GM23248 (cell line): ENCODE measurements at regions not wholly inside any gene's neighbourhood (a gene's known extent, or its start where the extent isn't known, plus 50 kb on each side); places are given as distances from the start of the nearest gene placed in this dataset.
A peak's percentile ranks its signal among the peaks of the same experiment; 100 is the strongest.

Experiments used
- DNase-seq: peaks from one replicate; pipeline ENCODE4 v3.0.0-alpha.2; 2015
- H2AFZ ChIP-seq: fragments of 200-600 bp; sonication (generic); 2 replicates; pipeline ENCODE4 v1.6.1; 2016; ENCODE audit warnings: antibody characterized with exemption
- H3F3A ChIP-seq: fragments of 200-600 bp; sonication (generic); 2 replicates; pipeline ENCODE4 v1.6.1; 2016; ENCODE audit warnings: mild to moderate bottlenecking, antibody characterized with exemption, mixed run types; ENCODE audit not compliant: insufficient read depth
- H3K27ac ChIP-seq: fragments of 200-600 bp; sonication (generic); 2 replicates; pipeline ENCODE4 v1.5.1; 2016; ENCODE audit warnings: mild to moderate bottlenecking
- H3K27me3 ChIP-seq: fragments of 200-600 bp; sonication (generic); replicated peaks from 2 replicates; pipeline ENCODE4 v1.6.1; 2016; ENCODE audit warnings: mild to moderate bottlenecking; ENCODE audit not compliant: insufficient read depth
- H3K36me3 ChIP-seq: fragments of 200-600 bp; sonication (generic); 2 replicates; pipeline ENCODE4 v1.6.1; 2016; ENCODE audit warnings: low read depth, mild to moderate bottlenecking
- H3K4me1 ChIP-seq: fragments of 200-600 bp; sonication (generic); 2 replicates; pipeline ENCODE4 v1.6.1; 2016; ENCODE audit warnings: mild to moderate bottlenecking; ENCODE audit not compliant: insufficient read depth
- H3K4me2 ChIP-seq: fragments of 200-600 bp; sonication (generic); one replicate; pipeline ENCODE4 v1.6.1; 2016; ENCODE audit warnings: mild to moderate bottlenecking; ENCODE audit not compliant: unreplicated experiment
- H3K4me3 ChIP-seq: fragments of 200-600 bp; sonication (generic); 2 replicates; pipeline ENCODE4 v1.5.1; 2016; ENCODE audit warnings: mild to moderate bottlenecking
- H3K79me2 ChIP-seq: fragments of 200-600 bp; sonication (generic); 2 replicates; pipeline ENCODE4 v1.6.1; 2016; ENCODE audit warnings: mild to moderate bottlenecking; ENCODE audit not compliant: insufficient read depth
- H3K9ac ChIP-seq: fragments of 200-600 bp; sonication (generic); 2 replicates; pipeline ENCODE4 v1.6.1; 2016; ENCODE audit warnings: mild to moderate bottlenecking
- H3K9me2 ChIP-seq: fragments of 200-600 bp; sonication (generic); 2 replicates; pipeline ENCODE4 v1.6.1; 2016; ENCODE audit warnings: mixed run types, mild to moderate bottlenecking, moderate library complexity; ENCODE audit not compliant: insufficient read depth
- H3K9me3 ChIP-seq: fragments of 200-600 bp; sonication (generic); one replicate; pipeline ENCODE4 v1.6.1; 2017; ENCODE audit warnings: low read depth
- H4K20me1 ChIP-seq: fragments of 200-600 bp; sonication (generic); 2 replicates; pipeline ENCODE4 v1.6.0; 2016; ENCODE audit not compliant: insufficient read depth
- EZH2 ChIP-seq: fragments of 200-600 bp; sonication (generic); IDR thresholded peaks from 2 replicates; pipeline ENCODE4 v1.6.1; 2018; ENCODE audit warnings: antibody characterized with exemption, mild to moderate bottlenecking; ENCODE audit not compliant: insufficient read depth, poor library complexity, severe bottlenecking
- EZH2phosphoT487 ChIP-seq: fragments of 200-600 bp; sonication (generic); IDR thresholded peaks from 2 replicates; pipeline ENCODE4 v1.6.1; 2018; ENCODE audit warnings: antibody characterized with exemption, moderate library complexity, mild to moderate bottlenecking, low read depth; ENCODE audit not compliant: insufficient read depth
- WGBS, 2 experiments: methylation state at CpG; one replicate each; pipeline ENCODE4 v1.1.6; 2015 to 2017; ENCODE audit warnings: low lambda C conversion rate in 2 of 2, low coverage in 1 of 2; ENCODE audit errors: missing lambda C conversion rate in 2 of 2; 5-methylcytosine and 5-hydroxymethylcytosine counted together
- in situ Hi-C: fragments of 300-500 bp; cut with MboI; formaldehyde crosslinking; loops from 2 replicates; pipeline ENCODE4 v1.15.0; 2020

GRCh38 chr1:94322696-94323095, 85.3 kb upstream of the ARHGAP29 start:
- Histone ChIP-seq H3K36me3 (no peaks in the 10 kb centered on the region), H3K27ac (peak overlapping the region; percentile 87), H3K4me3 (no peak overlapping the region), H3F3A (peaks cover 58% of the 10 kb centered on the region), H4K20me1 (no peaks in the 10 kb centered on the region), H3K9me3 (no peaks in the 10 kb centered on the region), H3K79me2 (no peaks in the 10 kb centered on the region), H3K27me3 (no peaks in the 10 kb centered on the region), H3K9ac (no peak overlapping the region), H3K4me2 (peak overlapping the region; percentile 51), H3K4me1 (peaks cover 64% of the 10 kb centered on the region), H3K9me2 (no peaks in the 10 kb centered on the region), H2AFZ (no peak overlapping the region)
- in situ Hi-C loops: no loop called here
- DNase-seq: peak; percentile 28
- 55 to 68% methylated on average over 5 of the region's 5 CpGs for WGBS, 2 experiments
- TF ChIP-seq EZH2 (no peak), EZH2phosphoT487 (no peak)

GRCh38 chr1:94321662-94322061, 84.3 kb upstream of the ARHGAP29 start:
- in situ Hi-C loops: no loop called here
- H3F3A ChIP-seq: peaks cover 58% of the 10 kb centered on the region
- H3K9me3 ChIP-seq: no peaks in the 10 kb centered on the region
- no peaks in the 10 kb centered on the region for H3K79me2 ChIP-seq
- no peak overlapping the region for H3K4me2 ChIP-seq
- no peak for DNase-seq
- no peaks in the 10 kb centered on the region for H4K20me1 ChIP-seq
- H3K9ac ChIP-seq: no peak overlapping the region
- H3K36me3 ChIP-seq: no peaks in the 10 kb centered on the region
- H3K4me3 ChIP-seq: no peak overlapping the region
- peaks cover 63% of the 10 kb centered on the region for H3K4me1 ChIP-seq
- H3K27me3 ChIP-seq: no peaks in the 10 kb centered on the region
- no peak overlapping the region for H3K27ac ChIP-seq
- TF ChIP-seq EZH2phosphoT487 (no peak), EZH2 (no peak)
- 93 to 96% methylated on average over 3 of the region's 3 CpGs for WGBS, 2 experiments
- H3K9me2 ChIP-seq: no peaks in the 10 kb centered on the region; the same call in 1 of the 2 replicates
- no peak overlapping the region for H2AFZ ChIP-seq

GRCh38 chr1:94319319-94320102, 82.1 kb upstream of the ARHGAP29 start:
- Histone ChIP-seq H3K9ac (no peak overlapping the region), H3K9me3 (no peaks in the 10 kb centered on the region), H3K4me2 (no peak overlapping the region), H3K4me1 (peaks cover 56% of the 10 kb centered on the region), H3K27ac (no peak overlapping the region), H3K4me3 (no peak overlapping the region), H2AFZ (no peak overlapping the region), H3K36me3 (no peaks in the 10 kb centered on the region), H3K27me3 (no peaks in the 10 kb centered on the region), H3F3A (peaks cover 49% of the 10 kb centered on the region), H3K79me2 (no peaks in the 10 kb centered on the region), H4K20me1 (no peaks in the 10 kb centered on the region), H3K9me2 (no peaks in the 10 kb centered on the region; the same call in 1 of the 2 replicates)
- TF ChIP-seq EZH2 (no peak), EZH2phosphoT487 (no peak)
- no peak for DNase-seq
- 74% methylated on average over 8 of the region's 8 CpGs for WGBS, 2 experiments
- in situ Hi-C loops: no loop called here

GRCh38 chr1:94318505-94319030, 81.2 kb upstream of the ARHGAP29 start:
- DNase-seq: no peak
- H3F3A ChIP-seq: peaks cover 40% of the 10 kb centered on the region
- in situ Hi-C loops: no loop called here
- no peaks in the 10 kb centered on the region for H3K9me3 ChIP-seq
- WGBS, 2 experiments: 93 to 98% methylated on average over 6 of the region's 6 CpGs
- TF ChIP-seq EZH2 (no peak), EZH2phosphoT487 (no peak)
- H3K36me3 ChIP-seq: no peaks in the 10 kb centered on the region
- no peak overlapping the region for H3K4me2 ChIP-seq
- H3K9ac ChIP-seq: no peak overlapping the region
- no peak overlapping the region for H3K4me3 ChIP-seq
- H3K27me3 ChIP-seq: no peaks in the 10 kb centered on the region
- no peak overlapping the region for H3K27ac ChIP-seq
- H4K20me1 ChIP-seq: no peaks in the 10 kb centered on the region
- H2AFZ ChIP-seq: no peak overlapping the region
- H3K9me2 ChIP-seq: no peaks in the 10 kb centered on the region; the same call in 1 of the 2 replicates
- no peaks in the 10 kb centered on the region for H3K79me2 ChIP-seq
- peaks cover 47% of the 10 kb centered on the region for H3K4me1 ChIP-seq
